Parathyroid adenoma (tissue), 2 donors: ENCODE measurements at regions not wholly inside any gene's neighbourhood (a gene's known extent, or its start where the extent isn't known, plus 50 kb on each side); places are given as distances from the start of the nearest gene placed in this dataset.

ENCODE experiments used
- H2AFZ ChIP-seq: fragments of 300-600 bp; sonication (generic); one replicate; pipeline ENCODE4 v1.7.0; 2017; ENCODE audit warnings: antibody characterized with exemption, mild to moderate bottlenecking
- H3K27ac ChIP-seq: fragments of 300-600 bp; sonication (generic); one replicate; pipeline ENCODE4 v1.7.0; 2017
- H3K27me3 ChIP-seq: fragments of 300-600 bp; sonication (generic); one replicate; pipeline ENCODE4 v1.7.0; 2017; ENCODE audit warnings: low read length; ENCODE audit not compliant: control insufficient read depth, insufficient read depth
- H3K36me3 ChIP-seq: fragments of 300-600 bp; sonication (generic); one replicate; pipeline ENCODE4 v1.7.0; 2017; ENCODE audit warnings: low read length; ENCODE audit not compliant: control insufficient read depth, insufficient read depth
- H3K4me1 ChIP-seq: fragments of 300-600 bp; sonication (generic); one replicate; pipeline ENCODE4 v1.7.0; 2017; ENCODE audit warnings: control low read depth
- H3K4me2 ChIP-seq: fragments of 300-600 bp; sonication (generic); one replicate; pipeline ENCODE4 v1.7.0; 2017; ENCODE audit warnings: low read length
- H3K4me3 ChIP-seq: fragments of 300-600 bp; sonication (generic); one replicate; pipeline ENCODE4 v1.7.0; 2017; ENCODE audit warnings: low read depth, low read length
- H3K79me2 ChIP-seq: fragments of 300-600 bp; sonication (generic); one replicate; pipeline ENCODE4 v1.7.0; 2017; ENCODE audit warnings: control low read depth
- H3K9ac ChIP-seq: fragments of 300-600 bp; sonication (generic); one replicate; pipeline ENCODE4 v1.7.0; 2017; ENCODE audit warnings: mild to moderate bottlenecking
- H3K9me3 ChIP-seq: fragments of 300-600 bp; sonication (generic); one replicate; pipeline ENCODE4 v1.7.0; 2017; ENCODE audit warnings: low read length; ENCODE audit not compliant: control insufficient read depth
- CTCF ChIP-seq: fragments of 300-600 bp; sonication (generic); IDR thresholded peaks from one replicate; pipeline ENCODE4 v1.7.0; 2017; ENCODE audit warnings: antibody characterized with exemption, mild to moderate bottlenecking
- donor health status: primary hyperparathyroidism.

GRCh38 chr9:29325894-29326293 is 1752.6 kb upstream of the C9orf72 start:
- Histone ChIP-seq H3K9ac (no peak overlapping the region), H3K4me1 (no peaks in the 10 kb centered on the region), H3K4me3 (no peak overlapping the region), H3K27me3 (no peaks in the 10 kb centered on the region), H3K4me2 (no peak overlapping the region), H3K27ac (no peak overlapping the region), H2AFZ (no peak overlapping the region), H3K9me3 (no peaks in the 10 kb centered on the region), H3K79me2 (no peaks in the 10 kb centered on the region), H3K36me3 (no peaks in the 10 kb centered on the region)
- TF ChIP-seq CTCF: no peak

GRCh38 chr9:29332789-29333188 is 1759.5 kb upstream of the C9orf72 start:
- Histone ChIP-seq H3K9ac (no peak overlapping the region), H2AFZ (no peak overlapping the region), H3K27ac (no peak overlapping the region), H3K9me3 (no peaks in the 10 kb centered on the region), H3K27me3 (no peaks in the 10 kb centered on the region), H3K79me2 (no peaks in the 10 kb centered on the region), H3K4me1 (no peaks in the 10 kb centered on the region), H3K4me3 (no peak overlapping the region), H3K36me3 (no peaks in the 10 kb centered on the region), H3K4me2 (no peak overlapping the region)
- no peak for TF ChIP-seq CTCF

GRCh38 chr9:29336281-29336680 is 1763.0 kb upstream of the C9orf72 start:
- TF ChIP-seq CTCF: no peak
- Histone ChIP-seq H3K36me3 (no peaks in the 10 kb centered on the region), H3K27me3 (no peaks in the 10 kb centered on the region), H2AFZ (no peak overlapping the region), H3K4me2 (no peak overlapping the region), H3K4me3 (no peak overlapping the region), H3K27ac (no peak overlapping the region), H3K79me2 (no peaks in the 10 kb centered on the region), H3K4me1 (no peaks in the 10 kb centered on the region), H3K9ac (no peak overlapping the region), H3K9me3 (no peaks in the 10 kb centered on the region)

- Histone ChIP-seq H3K36me3 (no peaks in the 10 kb centered on the region), H3K4me3 (no peak overlapping the region), H3K27me3 (no peaks in the 10 kb centered on the region), H3K4me2 (no peak overlapping the region), H3K27ac (no peak overlapping the region), H3K9ac (no peak overlapping the region), H3K9me3 (no peaks in the 10 kb centered on the region), H3K79me2 (no peaks in the 10 kb centered on the region), H3K4me1 (no peaks in the 10 kb centered on the region), H2AFZ (no peak overlapping the region)
- no peak for TF ChIP-seq CTCF
Observed at GRCh38 chr9:29339387-29339786, 1766.1 kb upstream of the C9orf72 start.

GRCh38 chr9:29348999-29349398 is 1775.7 kb upstream of the C9orf72 start:
- H3K9ac ChIP-seq: no peak overlapping the region
- no peak overlapping the region for H3K4me2 ChIP-seq
- no peak for TF ChIP-seq CTCF
- no peaks in the 10 kb centered on the region for H3K4me1 ChIP-seq
- no peaks in the 10 kb centered on the region for H3K79me2 ChIP-seq
- H3K27ac ChIP-seq: no peak overlapping the region
- H3K9me3 ChIP-seq: no peaks in the 10 kb centered on the region
- H3K27me3 ChIP-seq: no peaks in the 10 kb centered on the region
- H2AFZ ChIP-seq: no peak overlapping the region
- H3K4me3 ChIP-seq: no peak overlapping the region
- no peaks in the 10 kb centered on the region for H3K36me3 ChIP-seq
